HUES64 (cell line): ENCODE measurements at regions not wholly inside any gene's neighbourhood (a gene's known extent, or its start where the extent isn't known, plus 50 kb on each side); places are given as distances from the start of the nearest gene placed in this dataset.

Source experiments
- H3K27ac ChIP-seq: 2 replicates; pipeline ENCODE4 v1.7.0; 2013; ENCODE audit warnings: low read depth, low read length, inconsistent platforms
- H3K27me3 ChIP-seq: 2 replicates; pipeline ENCODE4 v1.6.1; 2013; ENCODE audit warnings: mild to moderate bottlenecking, low read length; ENCODE audit not compliant: insufficient read depth
- H3K36me3 ChIP-seq: 2 replicates; pipeline ENCODE4 v1.6.1; 2013; ENCODE audit warnings: mild to moderate bottlenecking, low read length; ENCODE audit not compliant: insufficient read depth
- H3K4me1 ChIP-seq: 2 replicates; pipeline ENCODE4 v1.6.1; 2013; ENCODE audit warnings: mild to moderate bottlenecking, low read length, moderate library complexity; ENCODE audit not compliant: insufficient read depth
- H3K4me3 ChIP-seq: 2 replicates; pipeline ENCODE4 v1.5.1; 2013; ENCODE audit warnings: mild to moderate bottlenecking, low read length, moderate library complexity
- H3K9ac ChIP-seq: 2 replicates; pipeline ENCODE4 v1.6.1; 2013; ENCODE audit warnings: mild to moderate bottlenecking, low read depth, low read length
- H3K9me3 ChIP-seq: 2 replicates; pipeline ENCODE4 v1.6.1; 2013; ENCODE audit warnings: low read depth, low read length; ENCODE audit not compliant: insufficient read depth
- WGBS: fragments of 150-250, 120-280 bp; methylation state at CpG from one replicate; pipeline ENCODE4 v1.1.7; 2013; ENCODE audit warnings: missing lambda C conversion rate; 5-methylcytosine and 5-hydroxymethylcytosine counted together

GRCh38 chr10:124291001-124291701 is 127.6 kb downstream of the OAT start:
- no peak overlapping the region for H3K9ac ChIP-seq
- 94% methylated on average over 14 of the region's 14 CpGs for WGBS
- H3K9me3 ChIP-seq: no peaks in the 10 kb centered on the region
- no peak overlapping the region for H3K4me3 ChIP-seq
- H3K4me1 ChIP-seq: no peaks in the 10 kb centered on the region
- no peaks in the 10 kb centered on the region for H3K36me3 ChIP-seq
- no peak overlapping the region for H3K27ac ChIP-seq
- H3K27me3 ChIP-seq: no peaks in the 10 kb centered on the region

- no peaks in the 10 kb centered on the region for H3K36me3 ChIP-seq
- no peak overlapping the region for H3K4me3 ChIP-seq
- H3K27ac ChIP-seq: no peak overlapping the region
- WGBS: 78% methylated on average over 18 of the region's 18 CpGs
- no peaks in the 10 kb centered on the region for H3K4me1 ChIP-seq
- no peaks in the 10 kb centered on the region for H3K27me3 ChIP-seq
- H3K9ac ChIP-seq: no peak overlapping the region
- H3K9me3 ChIP-seq: no peaks in the 10 kb centered on the region
These were observed 128.6 kb downstream of the OAT start for GRCh38 chr10:124289851-124290795.

GRCh38 chr10:124288928-124289850 is 129.5 kb downstream of the OAT start:
- WGBS: 94% methylated on average over 21 of the region's 21 CpGs
- Histone ChIP-seq H3K9me3 (no peaks in the 10 kb centered on the region), H3K4me3 (no peak overlapping the region)

GRCh38 chr10:124288486-124288885 is 130.2 kb downstream of the OAT start:
- Histone ChIP-seq H3K36me3 (no peaks in the 10 kb centered on the region), H3K4me1 (no peaks in the 10 kb centered on the region), H3K9ac (no peak overlapping the region), H3K27me3 (no peaks in the 10 kb centered on the region), H3K9me3 (no peaks in the 10 kb centered on the region), H3K4me3 (no peak overlapping the region), H3K27ac (no peak overlapping the region)
- 94% methylated on average over 8 of the region's 8 CpGs for WGBS

More at GRCh38 chr10:124288928-124289850, 129.5 kb downstream of the OAT start:
- Histone ChIP-seq H3K27ac (no peak overlapping the region), H3K36me3 (no peaks in the 10 kb centered on the region), H3K4me1 (no peaks in the 10 kb centered on the region), H3K27me3 (no peaks in the 10 kb centered on the region), H3K9ac (no peak overlapping the region)

GRCh38 chr10:124287791-124288190 is 130.9 kb downstream of the OAT start:
- Histone ChIP-seq H3K36me3 (no peaks in the 10 kb centered on the region), H3K4me3 (no peak overlapping the region), H3K27me3 (no peaks in the 10 kb centered on the region), H3K9ac (no peak overlapping the region), H3K27ac (no peak overlapping the region), H3K9me3 (no peaks in the 10 kb centered on the region), H3K4me1 (no peaks in the 10 kb centered on the region)
- 84% methylated on average over 9 of the region's 9 CpGs for WGBS

- H3K4me1 ChIP-seq: no peaks in the 10 kb centered on the region
- no peaks in the 10 kb centered on the region for H3K27me3 ChIP-seq
- H3K36me3 ChIP-seq: no peaks in the 10 kb centered on the region
- no peak overlapping the region for H3K4me3 ChIP-seq
- no peak overlapping the region for H3K27ac ChIP-seq
- no peak overlapping the region for H3K9ac ChIP-seq
- 93% methylated on average over 10 of the region's 10 CpGs for WGBS
- no peaks in the 10 kb centered on the region for H3K9me3 ChIP-seq
These were observed 131.5 kb downstream of the OAT start for GRCh38 chr10:124287071-124287685.

GRCh38 chr10:124286621-124287020 is 132.1 kb downstream of the OAT start:
- Histone ChIP-seq H3K27me3 (no peaks in the 10 kb centered on the region), H3K9ac (no peak overlapping the region), H3K27ac (no peak overlapping the region), H3K9me3 (no peaks in the 10 kb centered on the region), H3K36me3 (no peaks in the 10 kb centered on the region), H3K4me1 (no peaks in the 10 kb centered on the region), H3K4me3 (no peak overlapping the region)
- WGBS: 71% methylated on average over 1 of the region's 1 CpG

GRCh38 chr10:124285587-124286527 is 132.9 kb downstream of the OAT start:
- no peaks in the 10 kb centered on the region for H3K27me3 ChIP-seq
- 94% methylated on average over 19 of the region's 21 CpGs for WGBS
- H3K4me1 ChIP-seq: no peaks in the 10 kb centered on the region
- no peaks in the 10 kb centered on the region for H3K36me3 ChIP-seq
- no peak overlapping the region for H3K27ac ChIP-seq
- H3K9me3 ChIP-seq: no peaks in the 10 kb centered on the region
- H3K4me3 ChIP-seq: no peak overlapping the region
- H3K9ac ChIP-seq: no peak overlapping the region

GRCh38 chr10:124283949-124284250 is 134.8 kb downstream of the OAT start:
- H3K4me3 ChIP-seq: no peak overlapping the region
- H3K9me3 ChIP-seq: no peaks in the 10 kb centered on the region
- H3K27me3 ChIP-seq: no peaks in the 10 kb centered on the region
- H3K9ac ChIP-seq: no peak overlapping the region
- H3K36me3 ChIP-seq: no peaks in the 10 kb centered on the region
- 83% methylated on average over 9 of the region's 9 CpGs for WGBS
- H3K4me1 ChIP-seq: no peaks in the 10 kb centered on the region
- no peak overlapping the region for H3K27ac ChIP-seq
